NT2/D1 (cell line): ENCODE measurements at regions not wholly inside any gene's neighbourhood (a gene's known extent, or its start where the extent isn't known, plus 50 kb on each side); places are given as distances from the start of the nearest gene placed in this dataset.
A peak's percentile ranks its signal among the peaks of the same experiment; 100 is the strongest.

Experiments
- DNase-seq: peaks from one replicate; pipeline ENCODE4 v3.0.0-alpha.2; 2011; ENCODE audit warnings: low read depth, low spot score
- H3K27me3 ChIP-seq: 2 replicates; pipeline ENCODE4 v1.6.0; 2011; ENCODE audit warnings: mild to moderate bottlenecking; ENCODE audit not compliant: insufficient read length, insufficient read depth
- H3K36me3 ChIP-seq: 2 replicates; pipeline ENCODE4 v1.6.1; 2011; ENCODE audit warnings: mild to moderate bottlenecking, low read length, mixed read lengths; ENCODE audit not compliant: insufficient read depth, insufficient read length
- H3K4me1 ChIP-seq: 2 replicates; pipeline ENCODE4 v1.5.1; 2011; ENCODE audit not compliant: insufficient read depth, insufficient read length
- H3K4me3 ChIP-seq: 2 replicates; pipeline ENCODE4 v1.5.1; 2011; ENCODE audit warnings: low read depth; ENCODE audit not compliant: insufficient read length
- H3K9ac ChIP-seq: 2 replicates; pipeline ENCODE4 v1.6.0; 2011; ENCODE audit warnings: low read depth; ENCODE audit not compliant: insufficient read length
- H3K9me3 ChIP-seq: 2 replicates; pipeline ENCODE4 v1.5.1; 2011; ENCODE audit warnings: mild to moderate bottlenecking, low read length; ENCODE audit not compliant: insufficient read depth
- SUZ12 ChIP-seq: IDR thresholded peaks from 2 replicates; pipeline ENCODE4 v1.6.1; 2011; ENCODE audit not compliant: insufficient read length, insufficient read depth; ENCODE audit errors: extremely low read depth
- YY1 ChIP-seq: IDR thresholded peaks from 2 replicates; pipeline ENCODE4 v1.6.1; 2011; ENCODE audit not compliant: insufficient read length, insufficient read depth
- ZNF274 ChIP-seq: IDR thresholded peaks from 2 replicates; pipeline ENCODE4 v1.6.1; 2011; ENCODE audit warnings: mild to moderate bottlenecking, low read depth, low read length

DNA sequence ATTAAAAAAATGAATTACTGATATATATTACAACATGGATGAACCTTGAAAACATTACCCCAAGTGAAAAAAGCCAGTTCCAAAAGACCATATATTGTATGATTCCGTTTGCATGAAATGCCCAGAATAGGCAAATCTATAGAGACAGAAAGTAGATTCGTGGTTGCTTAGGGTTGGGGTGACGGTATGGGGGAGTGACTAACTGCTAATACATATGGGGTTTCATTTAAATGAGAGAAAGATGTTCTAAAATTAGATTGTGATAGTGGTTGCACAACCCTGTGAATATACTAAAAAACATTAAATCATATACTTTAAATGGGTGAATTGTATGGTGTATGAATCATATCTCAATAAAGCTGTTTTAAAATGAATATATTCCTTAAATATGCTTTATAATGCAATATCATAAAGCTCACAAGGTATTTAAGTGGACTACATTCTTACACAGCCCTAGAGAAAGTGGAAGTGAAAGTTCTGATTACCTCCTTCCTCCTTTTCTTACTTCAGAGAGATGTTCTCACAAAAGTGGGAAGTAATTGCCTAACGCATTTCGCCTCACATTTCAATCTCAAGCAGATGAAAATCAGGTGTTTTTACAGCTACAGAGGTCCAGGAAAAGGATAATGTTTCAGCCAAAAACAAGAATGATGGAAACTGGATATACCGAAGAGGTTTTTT, 142.7 kb upstream of the GNAO1 start:
- no peaks in the 10 kb centered on the region for H3K36me3 ChIP-seq
- TF ChIP-seq SUZ12 = no peak
- H3K9me3 ChIP-seq = no peaks in the 10 kb centered on the region
- no peak for DNase-seq
- no peaks in the 10 kb centered on the region for H3K4me1 ChIP-seq
- no peak overlapping the region for H3K9ac ChIP-seq
- H3K4me3 ChIP-seq = no peak overlapping the region
- H3K27me3 ChIP-seq = no peaks in the 10 kb centered on the region

DNA sequence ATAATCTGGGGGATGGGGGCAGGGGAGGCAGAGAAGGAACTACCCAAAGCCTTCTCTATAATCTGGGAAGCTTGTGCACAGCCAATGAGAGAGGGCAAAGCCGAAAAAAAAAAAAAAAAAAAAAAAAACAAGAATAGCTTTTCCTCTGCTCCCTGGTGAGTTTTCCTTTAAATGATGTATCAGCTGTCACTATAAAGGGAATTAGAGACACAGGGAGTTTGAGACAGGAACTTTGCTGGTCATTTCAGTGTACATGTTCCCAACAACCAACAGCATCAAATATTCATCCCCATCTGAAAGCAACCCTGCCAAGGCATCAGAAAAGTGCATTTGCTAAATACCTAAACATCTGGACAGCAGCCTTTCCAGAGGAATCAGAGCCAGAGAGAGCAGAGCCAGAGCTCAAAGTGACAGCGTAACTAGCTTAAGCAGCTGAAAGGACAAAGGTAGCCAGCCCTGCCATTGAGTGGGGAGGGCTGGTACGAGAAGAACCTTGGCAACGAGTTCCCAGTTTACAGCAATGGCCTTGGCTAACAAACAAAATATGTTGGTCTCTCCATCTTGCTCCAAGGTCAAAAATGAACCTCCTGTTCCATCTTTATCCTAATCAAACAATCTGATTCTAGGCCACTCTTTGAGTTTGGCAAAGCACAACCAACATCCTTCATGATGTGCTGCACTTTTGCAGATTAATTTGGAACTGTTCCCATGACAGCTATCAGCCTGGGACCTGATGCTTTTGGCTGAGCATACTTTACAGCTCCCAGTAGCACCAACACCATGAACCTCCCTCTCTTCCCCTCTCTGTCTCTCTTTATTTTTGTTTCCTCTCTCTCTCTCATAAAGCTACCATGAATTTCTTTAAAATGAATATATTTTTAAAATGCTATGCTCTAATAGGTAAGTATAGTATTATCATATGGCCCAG, 143.7 kb upstream of the GNAO1 start:
- TF ChIP-seq ZNF274 = no peak
- TF ChIP-seq YY1 = no peak
- TF ChIP-seq SUZ12 = no peak
- H3K36me3 ChIP-seq = no peaks in the 10 kb centered on the region
- H3K4me3 ChIP-seq = no peak overlapping the region
- no peak for DNase-seq
- no peak overlapping the region for H3K9ac ChIP-seq
- H3K9me3 ChIP-seq = no peaks in the 10 kb centered on the region
- no peaks in the 10 kb centered on the region for H3K4me1 ChIP-seq
- no peaks in the 10 kb centered on the region for H3K27me3 ChIP-seq

DNA sequence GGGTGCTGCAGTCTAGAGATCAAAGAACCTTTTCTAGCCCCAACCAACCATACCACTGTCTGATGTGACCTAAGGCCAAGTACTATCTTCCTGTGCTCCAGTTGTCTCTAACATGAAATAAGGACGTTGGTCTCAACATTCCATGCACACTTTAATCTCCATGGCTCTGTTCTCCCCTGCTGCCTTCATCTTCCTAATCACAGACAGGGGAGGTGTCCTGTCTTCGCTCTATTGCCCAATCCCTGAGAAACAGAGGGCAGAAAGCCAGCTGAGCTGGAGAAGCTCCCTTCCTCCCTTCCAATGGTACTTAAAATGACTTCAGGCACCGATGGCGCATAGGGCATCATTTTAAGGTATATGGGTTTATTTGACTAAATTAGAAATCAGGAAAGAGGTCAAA, 148.9 kb upstream of the GNAO1 start:
- no peaks in the 10 kb centered on the region for H3K36me3 ChIP-seq
- no peak overlapping the region for H3K4me3 ChIP-seq
- no peaks in the 10 kb centered on the region for H3K4me1 ChIP-seq
- TF ChIP-seq SUZ12 (no peak), YY1 (no peak)
- H3K9me3 ChIP-seq = peaks cover 4% of the 10 kb centered on the region; the same call in 1 of the 2 replicates
- no peaks in the 10 kb centered on the region for H3K27me3 ChIP-seq
- H3K9ac ChIP-seq = no peak overlapping the region
- no peak for DNase-seq

DNA sequence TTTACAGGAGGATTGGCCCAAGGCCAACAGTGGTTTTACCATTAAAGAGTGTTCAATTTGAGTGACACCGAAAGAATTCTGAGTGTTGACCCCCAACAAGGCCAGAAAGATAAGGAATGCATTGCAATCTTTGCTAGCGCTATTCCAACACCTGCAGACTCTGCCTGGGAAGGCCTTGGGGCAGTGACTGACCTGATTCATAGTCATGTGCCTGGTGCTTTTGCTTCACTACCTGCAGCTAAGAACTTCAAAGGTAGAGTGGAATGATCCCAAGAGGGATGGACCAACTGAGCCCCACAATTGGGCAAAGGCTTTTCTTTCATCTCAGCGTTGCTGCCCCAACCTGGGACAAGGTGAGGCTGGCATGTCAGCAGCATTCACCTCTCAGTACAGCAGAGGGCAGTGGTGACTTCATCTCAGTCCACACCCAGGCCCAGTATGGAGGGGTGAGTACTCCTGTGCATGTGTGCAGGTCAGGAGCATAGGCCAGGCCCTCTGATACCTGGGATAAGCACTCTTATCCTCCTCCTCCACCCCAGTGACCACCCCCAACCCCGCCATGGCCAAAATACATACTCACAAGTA, 149.6 kb upstream of the GNAO1 start:
- Histone ChIP-seq H3K9me3 (peaks cover 11% of the 10 kb centered on the region; the same call in 1 of the 2 replicates), H3K4me1 (no peaks in the 10 kb centered on the region), H3K4me3 (no peak overlapping the region), H3K27me3 (no peaks in the 10 kb centered on the region), H3K9ac (no peak overlapping the region), H3K36me3 (no peaks in the 10 kb centered on the region)
- DNase-seq = peak; percentile 40
- no peak for TF ChIP-seq ZNF274
- TF ChIP-seq YY1 = no peak
- TF ChIP-seq SUZ12 = no peak

DNA sequence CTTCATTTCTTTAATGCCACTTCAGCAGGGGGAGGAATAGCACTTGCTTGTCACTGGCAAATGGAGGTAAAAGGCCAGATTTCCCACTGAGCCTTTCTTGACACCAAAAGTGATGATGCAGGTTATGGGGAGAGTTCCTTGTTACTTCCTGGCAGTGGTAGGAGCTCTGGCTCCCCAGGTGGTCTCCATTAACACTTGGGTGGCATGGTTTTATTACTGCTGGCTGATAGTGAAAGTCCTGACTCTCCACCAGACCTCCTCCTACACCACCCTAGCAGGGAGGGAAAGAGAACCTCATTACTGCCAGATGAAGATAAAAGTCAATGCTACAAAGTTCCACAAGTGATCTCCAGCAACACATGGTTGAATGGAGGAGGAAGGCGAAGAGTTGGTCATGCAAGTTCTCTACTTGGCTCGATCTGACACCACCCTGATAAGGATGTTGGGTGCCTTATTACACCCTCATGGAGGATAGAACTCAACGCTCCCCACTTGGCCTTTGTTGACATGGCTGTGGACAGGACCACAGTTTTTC, 152.7 kb upstream of the GNAO1 start:
- Histone ChIP-seq H3K36me3 (no peaks in the 10 kb centered on the region), H3K9ac (no peak overlapping the region), H3K4me3 (no peak overlapping the region), H3K9me3 (peaks cover 16% of the 10 kb centered on the region), H3K4me1 (no peaks in the 10 kb centered on the region), H3K27me3 (no peaks in the 10 kb centered on the region)
- DNase-seq = no peak
- no peak for TF ChIP-seq YY1
- no peak for TF ChIP-seq ZNF274
- TF ChIP-seq SUZ12 = no peak

DNA sequence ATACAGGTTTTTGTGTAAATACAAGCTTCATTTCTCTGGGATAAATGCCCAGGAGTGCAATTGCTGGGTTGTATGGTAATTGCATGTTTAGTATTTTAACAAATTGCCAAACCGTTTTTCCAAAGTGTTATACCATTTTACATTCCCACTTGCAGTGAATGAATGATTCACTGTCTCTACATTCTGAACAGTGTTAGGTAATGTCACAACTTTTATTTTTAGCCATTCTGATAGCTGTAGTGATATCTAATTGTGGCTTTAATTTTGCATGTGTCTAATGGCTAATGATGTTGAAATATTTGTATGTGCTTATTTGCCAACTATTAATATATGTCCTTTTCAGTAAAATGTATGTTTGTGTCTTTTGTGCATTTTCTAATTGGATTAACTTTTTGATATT, 156.9 kb upstream of the CES5A start:
- Histone ChIP-seq H3K27me3 (no peaks in the 10 kb centered on the region), H3K36me3 (no peaks in the 10 kb centered on the region), H3K9ac (no peak overlapping the region), H3K9me3 (peaks cover 9% of the 10 kb centered on the region), H3K4me1 (no peaks in the 10 kb centered on the region), H3K4me3 (no peak overlapping the region)
- TF ChIP-seq ZNF274 (no peak), YY1 (no peak), SUZ12 (no peak)
- no peak for DNase-seq

DNA sequence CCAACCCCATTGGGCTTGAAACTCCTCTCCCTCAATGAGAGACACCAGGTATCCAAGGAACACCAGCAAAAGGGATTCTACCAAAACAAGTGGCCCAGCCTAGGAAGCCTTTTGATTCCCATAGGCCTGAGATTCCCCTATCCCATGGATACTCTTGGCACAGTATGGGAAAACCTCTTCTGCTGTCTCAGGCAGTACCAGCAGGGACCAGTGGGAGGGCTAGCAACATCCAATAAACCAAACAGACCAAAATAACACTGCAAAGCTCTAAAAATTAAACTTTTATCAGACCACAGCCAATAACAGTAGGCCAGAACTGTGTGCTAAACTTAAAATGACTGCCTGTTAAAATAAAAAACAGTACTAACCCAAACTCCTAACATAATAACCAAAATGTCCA, 153.9 kb upstream of the CES5A start:
- no peak for DNase-seq
- H3K4me1 ChIP-seq = no peaks in the 10 kb centered on the region
- H3K4me3 ChIP-seq = no peak overlapping the region
- no peaks in the 10 kb centered on the region for H3K36me3 ChIP-seq
- H3K9me3 ChIP-seq = no peaks in the 10 kb centered on the region
- peaks cover 5% of the 10 kb centered on the region for H3K27me3 ChIP-seq
- no peak overlapping the region for H3K9ac ChIP-seq
- no peak for TF ChIP-seq ZNF274
- TF ChIP-seq SUZ12 = no peak
- TF ChIP-seq YY1 = no peak
